Fibroblast of lung (primary cell): ENCODE measurements at regions not wholly inside any gene's neighbourhood (a gene's known extent, or its start where the extent isn't known, plus 50 kb on each side); places are given as distances from the start of the nearest gene placed in this dataset.

Source experiments
- DNase-seq, 2 donors: peaks; one replicate each; pipeline versions ENCODE4 v3.0.0 to v3.0.0-alpha.2; 2010; ENCODE audit warnings: low read depth in 2 of 2
- H2AFZ ChIP-seq: 2 replicates; pipeline ENCODE4 v1.5.1; 2012; ENCODE audit warnings: low read length, control low read depth, inconsistent platforms
- H3K27ac ChIP-seq: 2 replicates; pipeline ENCODE4 v1.5.1; 2011; ENCODE audit warnings: low read length, control low read depth; ENCODE audit not compliant: insufficient read depth
- H3K27me3 ChIP-seq: 2 replicates; pipeline ENCODE4 v1.5.1; 2011; ENCODE audit warnings: mild to moderate bottlenecking, low read length; ENCODE audit not compliant: control insufficient read depth, insufficient read depth
- H3K36me3 ChIP-seq: 2 replicates; pipeline ENCODE4 v1.5.1; 2011; ENCODE audit warnings: low read length; ENCODE audit not compliant: control insufficient read depth, insufficient read depth
- H3K4me1 ChIP-seq: 2 replicates; pipeline ENCODE4 v1.5.1; 2011; ENCODE audit warnings: low read length; ENCODE audit not compliant: control insufficient read depth, insufficient read depth; ENCODE audit errors: extremely low read depth
- H3K4me2 ChIP-seq: 2 replicates; pipeline ENCODE4 v1.5.1; 2011; ENCODE audit warnings: low read length, control low read depth; ENCODE audit not compliant: insufficient read depth; ENCODE audit errors: extremely low read depth
- H3K4me3 ChIP-seq, 4 experiments: fragments of 200-600 bp in 1 of 4; sonication (generic) in 1 of 4; replicated peaks in 1 of 4; 2 replicates each; pipeline ENCODE4 v1.5.1; 2011 to 2016; ENCODE audit warnings: low read length in 4 of 4, low read depth in 3 of 4, mild to moderate bottlenecking in 3 of 4, control low read depth in 2 of 4, inconsistent platforms in 1 of 4, mixed read lengths in 1 of 4; ENCODE audit not compliant: insufficient read depth in 1 of 4; ENCODE audit errors: control extremely low read depth in 1 of 4
- H3K79me2 ChIP-seq: 2 replicates; pipeline ENCODE4 v1.5.1; 2012; ENCODE audit warnings: mild to moderate bottlenecking, low read length, inconsistent platforms; ENCODE audit not compliant: control insufficient read depth, insufficient read depth
- H3K9ac ChIP-seq: 2 replicates; pipeline ENCODE4 v1.5.1; 2011; ENCODE audit warnings: mild to moderate bottlenecking, low read length, control low read depth; ENCODE audit not compliant: insufficient read depth
- H3K9me3 ChIP-seq: 2 replicates; pipeline ENCODE4 v1.5.1; 2012; ENCODE audit warnings: low read depth, low read length; ENCODE audit not compliant: control insufficient read depth, insufficient read depth
- H4K20me1 ChIP-seq: 2 replicates; pipeline ENCODE4 v1.5.1; 2011; ENCODE audit warnings: low read length; ENCODE audit not compliant: control insufficient read depth, insufficient read depth; ENCODE audit errors: extremely low read depth
- EZH2 ChIP-seq: IDR thresholded peaks from 2 replicates; pipeline ENCODE4 v1.5.1; 2012; ENCODE audit warnings: low read length, control low read depth, mild to moderate bottlenecking; ENCODE audit errors: missing control alignments
- TF ChIP-seq, protein P1 (sequence below), 2 donors: IDR thresholded peaks in 1 of 2; conservative IDR thresholded peaks in 1 of 2; 1 replicate in 1 of 2; 2 replicates in 1 of 2; pipeline ENCODE4 v1.5.1; 2011 to 2012; ENCODE audit warnings: low read length in 2 of 2, control low read depth in 1 of 2, inconsistent platforms in 1 of 2, low read depth in 1 of 2, mild to moderate bottlenecking in 1 of 2

GRCh38 chr10:131701131-131701947, 199.5 kb upstream of the PPP2R2D start:
- no peak for TF ChIP-seq EZH2
- TF ChIP-seq, protein P1, sequence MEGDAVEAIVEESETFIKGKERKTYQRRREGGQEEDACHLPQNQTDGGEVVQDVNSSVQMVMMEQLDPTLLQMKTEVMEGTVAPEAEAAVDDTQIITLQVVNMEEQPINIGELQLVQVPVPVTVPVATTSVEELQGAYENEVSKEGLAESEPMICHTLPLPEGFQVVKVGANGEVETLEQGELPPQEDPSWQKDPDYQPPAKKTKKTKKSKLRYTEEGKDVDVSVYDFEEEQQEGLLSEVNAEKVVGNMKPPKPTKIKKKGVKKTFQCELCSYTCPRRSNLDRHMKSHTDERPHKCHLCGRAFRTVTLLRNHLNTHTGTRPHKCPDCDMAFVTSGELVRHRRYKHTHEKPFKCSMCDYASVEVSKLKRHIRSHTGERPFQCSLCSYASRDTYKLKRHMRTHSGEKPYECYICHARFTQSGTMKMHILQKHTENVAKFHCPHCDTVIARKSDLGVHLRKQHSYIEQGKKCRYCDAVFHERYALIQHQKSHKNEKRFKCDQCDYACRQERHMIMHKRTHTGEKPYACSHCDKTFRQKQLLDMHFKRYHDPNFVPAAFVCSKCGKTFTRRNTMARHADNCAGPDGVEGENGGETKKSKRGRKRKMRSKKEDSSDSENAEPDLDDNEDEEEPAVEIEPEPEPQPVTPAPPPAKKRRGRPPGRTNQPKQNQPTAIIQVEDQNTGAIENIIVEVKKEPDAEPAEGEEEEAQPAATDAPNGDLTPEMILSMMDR (conservative IDR thresholded peaks at IDR 0.05 in 1 of 2, IDR thresholded peaks at IDR 0.05 in 1 of 2; ENCODE audit: low read depth in 1 of 2, low read length in 2 of 2) = no peak
- H3K9ac ChIP-seq = no peak overlapping the region
- no peak overlapping the region for H3K4me3 ChIP-seq

GRCh38 chr10:131702531-131703356, 198.1 kb upstream of the PPP2R2D start:
- Histone ChIP-seq H3K79me2 (no peaks in the 10 kb centered on the region), H3K9ac (no peak overlapping the region), H2AFZ (no peak overlapping the region), H3K9me3 (no peaks in the 10 kb centered on the region), H3K4me1 (no peaks in the 10 kb centered on the region), H3K36me3 (no peaks in the 10 kb centered on the region), H4K20me1 (no peaks in the 10 kb centered on the region), H3K4me3 (no peak overlapping the region), H3K4me2 (no peak overlapping the region), H3K27me3 (no peaks in the 10 kb centered on the region), H3K27ac (no peak overlapping the region)
- no peak for DNase-seq
- no peak for TF ChIP-seq EZH2
- TF ChIP-seq, protein P1 (conservative IDR thresholded peaks at IDR 0.05 in 1 of 2, IDR thresholded peaks at IDR 0.05 in 1 of 2; ENCODE audit: low read depth in 1 of 2, low read length in 2 of 2) = no peak

More at GRCh38 chr10:131701131-131701947, 199.5 kb upstream of the PPP2R2D start:
- H3K27ac ChIP-seq = no peak overlapping the region
- H2AFZ ChIP-seq = no peak overlapping the region
- H3K79me2 ChIP-seq = no peaks in the 10 kb centered on the region
- H3K36me3 ChIP-seq = no peaks in the 10 kb centered on the region
- H3K4me2 ChIP-seq = no peak overlapping the region
- no peaks in the 10 kb centered on the region for H4K20me1 ChIP-seq
- no peaks in the 10 kb centered on the region for H3K4me1 ChIP-seq
- no peak for DNase-seq
- H3K27me3 ChIP-seq = no peaks in the 10 kb centered on the region
- H3K9me3 ChIP-seq = no peaks in the 10 kb centered on the region

DNA sequence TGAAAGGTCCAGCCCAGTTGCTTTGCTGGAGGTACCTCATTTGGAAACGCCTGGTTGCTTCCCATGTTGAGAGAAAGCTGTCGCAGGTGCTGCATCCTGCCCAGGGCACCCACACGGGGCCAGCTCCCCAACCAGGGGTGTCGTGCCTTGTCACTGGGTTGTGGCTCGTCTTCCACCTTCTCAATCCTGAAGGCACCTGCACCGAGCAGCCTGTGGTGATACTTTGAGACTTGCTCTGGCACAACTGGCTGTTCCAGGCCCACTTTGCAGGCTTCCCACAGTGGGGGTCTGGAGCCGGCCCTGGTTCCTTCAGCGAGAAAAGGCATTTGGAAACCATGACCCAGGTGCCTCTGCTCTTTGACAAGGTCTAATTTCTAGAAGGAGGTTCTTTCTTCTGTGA, 197.3 kb upstream of the PPP2R2D start:
- H3K27ac ChIP-seq = no peak overlapping the region
- no peaks in the 10 kb centered on the region for H3K36me3 ChIP-seq
- DNase-seq = no peak
- H3K79me2 ChIP-seq = no peaks in the 10 kb centered on the region
- TF ChIP-seq EZH2 = no peak
- TF ChIP-seq, protein P1 (conservative IDR thresholded peaks at IDR 0.05 in 1 of 2, IDR thresholded peaks at IDR 0.05 in 1 of 2; ENCODE audit: low read depth in 1 of 2, low read length in 2 of 2) = no peak
- no peaks in the 10 kb centered on the region for H3K4me1 ChIP-seq
- H4K20me1 ChIP-seq = no peaks in the 10 kb centered on the region
- H2AFZ ChIP-seq = no peak overlapping the region
- H3K27me3 ChIP-seq = no peaks in the 10 kb centered on the region
- no peak overlapping the region for H3K4me3 ChIP-seq
- H3K4me2 ChIP-seq = no peak overlapping the region
- no peak overlapping the region for H3K9ac ChIP-seq
- H3K9me3 ChIP-seq = no peaks in the 10 kb centered on the region
